ENCODE measurements at regions not wholly inside any gene's neighbourhood (a gene's known extent, or its start where the extent isn't known, plus 50 kb on each side); places are given as distances from the start of the nearest gene placed in this dataset.

DNA sequence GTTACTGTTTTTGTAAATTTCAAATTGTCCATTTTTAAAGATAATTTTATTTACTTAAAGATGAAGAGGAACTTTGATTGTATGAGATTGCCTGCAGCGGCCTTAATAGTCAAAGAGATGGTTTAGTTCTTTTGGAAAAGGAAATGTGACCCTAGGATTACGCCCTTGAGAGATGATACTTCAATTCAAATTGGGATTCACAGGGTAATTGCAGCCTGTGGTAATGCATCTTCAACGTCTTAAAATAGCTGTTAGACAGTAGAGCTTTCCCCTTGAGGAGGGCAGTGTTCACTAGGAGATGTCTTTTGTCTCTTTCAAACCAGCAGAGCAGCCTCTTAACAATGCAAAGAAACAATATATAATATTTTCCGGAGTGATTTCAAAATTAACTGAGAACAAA is 127.1 kb downstream of the TAF11L14 start:
- DNase-seq = no peak
- no TSS peak for BruUV-seq (replicated peaks)
- Mint-ChIP-seq H3K27ac (ENCODE audit: unreplicated experiment) (no peak overlapping the region), H3K4me1 (ENCODE audit: low read depth, unreplicated experiment) (no peaks in the 10 kb centered on the region), H3K9me3 (ENCODE audit: low read depth, unreplicated experiment) (peaks cover 14% of the 10 kb centered on the region), H3K36me3 (ENCODE audit: insufficient read depth, unreplicated experiment) (no peaks in the 10 kb centered on the region), H3K27me3 (ENCODE audit: unreplicated experiment) (no peaks in the 10 kb centered on the region), H3K4me3 (ENCODE audit: low read depth, unreplicated experiment) (no peak overlapping the region)
- intact Hi-C loops (cut with micrococcal nuclease; ENCODE audit: unreplicated experiment) = no loop called here
- CTCF ChIA-PET = no interaction called here
- TF ChIP-seq, protein P1, sequence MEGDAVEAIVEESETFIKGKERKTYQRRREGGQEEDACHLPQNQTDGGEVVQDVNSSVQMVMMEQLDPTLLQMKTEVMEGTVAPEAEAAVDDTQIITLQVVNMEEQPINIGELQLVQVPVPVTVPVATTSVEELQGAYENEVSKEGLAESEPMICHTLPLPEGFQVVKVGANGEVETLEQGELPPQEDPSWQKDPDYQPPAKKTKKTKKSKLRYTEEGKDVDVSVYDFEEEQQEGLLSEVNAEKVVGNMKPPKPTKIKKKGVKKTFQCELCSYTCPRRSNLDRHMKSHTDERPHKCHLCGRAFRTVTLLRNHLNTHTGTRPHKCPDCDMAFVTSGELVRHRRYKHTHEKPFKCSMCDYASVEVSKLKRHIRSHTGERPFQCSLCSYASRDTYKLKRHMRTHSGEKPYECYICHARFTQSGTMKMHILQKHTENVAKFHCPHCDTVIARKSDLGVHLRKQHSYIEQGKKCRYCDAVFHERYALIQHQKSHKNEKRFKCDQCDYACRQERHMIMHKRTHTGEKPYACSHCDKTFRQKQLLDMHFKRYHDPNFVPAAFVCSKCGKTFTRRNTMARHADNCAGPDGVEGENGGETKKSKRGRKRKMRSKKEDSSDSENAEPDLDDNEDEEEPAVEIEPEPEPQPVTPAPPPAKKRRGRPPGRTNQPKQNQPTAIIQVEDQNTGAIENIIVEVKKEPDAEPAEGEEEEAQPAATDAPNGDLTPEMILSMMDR (IDR thresholded peaks at IDR 0.05; ENCODE audit: unreplicated experiment) = no peak

DNA sequence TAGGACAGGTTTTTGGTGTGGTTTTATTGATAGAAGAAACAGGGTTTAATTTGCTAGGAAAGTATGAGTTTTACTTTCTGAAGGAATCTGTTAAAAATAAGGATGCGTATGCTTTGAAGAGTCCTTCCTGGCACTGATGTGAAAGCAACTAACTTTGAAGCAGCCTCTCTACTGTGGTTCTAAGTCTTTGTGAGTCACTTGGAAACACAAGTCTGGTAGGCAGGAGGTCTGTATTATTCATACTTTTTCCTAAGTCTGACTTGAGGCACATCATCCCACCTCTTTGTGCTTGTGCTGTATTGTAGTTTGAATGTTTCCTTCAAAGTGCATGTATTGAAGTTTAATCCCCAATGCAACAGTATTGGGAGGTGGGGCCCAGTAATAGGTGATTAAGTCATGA is 129.0 kb downstream of the TAF11L14 start:
- no peaks in the 10 kb centered on the region for H3K27me3 Mint-ChIP-seq (ENCODE audit: unreplicated experiment)
- no peak overlapping the region for H3K27ac Mint-ChIP-seq (ENCODE audit: unreplicated experiment)
- H3K4me3 Mint-ChIP-seq (ENCODE audit: low read depth, unreplicated experiment) = no peak overlapping the region
- CTCF ChIA-PET = no interaction called here
- peaks cover 22% of the 10 kb centered on the region for H3K9me3 Mint-ChIP-seq (ENCODE audit: low read depth, unreplicated experiment)
- BruUV-seq (replicated peaks) = no TSS peak
- H3K36me3 Mint-ChIP-seq (ENCODE audit: insufficient read depth, unreplicated experiment) = no peaks in the 10 kb centered on the region
- intact Hi-C loops (cut with micrococcal nuclease; ENCODE audit: unreplicated experiment) = no loop called here
- DNase-seq = no peak
- TF ChIP-seq, protein P1 (IDR thresholded peaks at IDR 0.05; ENCODE audit: unreplicated experiment) = no peak
- no peaks in the 10 kb centered on the region for H3K4me1 Mint-ChIP-seq (ENCODE audit: low read depth, unreplicated experiment)

DNA sequence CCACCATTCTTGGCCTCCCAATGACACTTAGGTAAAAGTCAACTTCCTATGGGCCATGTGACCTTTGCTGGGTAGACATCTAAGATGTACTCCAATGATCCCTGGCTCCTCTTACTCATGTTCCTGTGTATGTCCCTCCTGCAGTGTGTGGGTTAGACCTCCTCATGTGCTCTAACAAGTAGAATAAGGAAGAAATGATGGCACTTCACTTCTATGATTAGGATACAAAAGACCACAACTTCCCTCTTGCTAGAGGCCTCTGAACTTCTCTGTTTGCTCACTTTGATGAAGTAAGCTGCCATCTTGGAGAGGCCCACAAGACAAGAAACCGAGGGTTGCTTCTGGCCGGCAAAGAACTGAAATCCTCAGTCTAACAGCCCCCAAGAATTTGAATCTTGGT is 131.8 kb downstream of the TAF11L14 start:
- no peak overlapping the region for H3K4me3 Mint-ChIP-seq (ENCODE audit: low read depth, unreplicated experiment)
- H3K27me3 Mint-ChIP-seq (ENCODE audit: unreplicated experiment) = no peaks in the 10 kb centered on the region
- no TSS peak for BruUV-seq (replicated peaks)
- TF ChIP-seq, protein P1 (IDR thresholded peaks at IDR 0.05; ENCODE audit: unreplicated experiment) = no peak
- no peaks in the 10 kb centered on the region for H3K36me3 Mint-ChIP-seq (ENCODE audit: insufficient read depth, unreplicated experiment)
- no peak for DNase-seq
- no peak overlapping the region for H3K27ac Mint-ChIP-seq (ENCODE audit: unreplicated experiment)
- CTCF ChIA-PET = no interaction called here
- no peaks in the 10 kb centered on the region for H3K4me1 Mint-ChIP-seq (ENCODE audit: low read depth, unreplicated experiment)
- intact Hi-C loops (cut with micrococcal nuclease; ENCODE audit: unreplicated experiment) = no loop called here
- peaks cover 15% of the 10 kb centered on the region for H3K9me3 Mint-ChIP-seq (ENCODE audit: low read depth, unreplicated experiment)

DNA sequence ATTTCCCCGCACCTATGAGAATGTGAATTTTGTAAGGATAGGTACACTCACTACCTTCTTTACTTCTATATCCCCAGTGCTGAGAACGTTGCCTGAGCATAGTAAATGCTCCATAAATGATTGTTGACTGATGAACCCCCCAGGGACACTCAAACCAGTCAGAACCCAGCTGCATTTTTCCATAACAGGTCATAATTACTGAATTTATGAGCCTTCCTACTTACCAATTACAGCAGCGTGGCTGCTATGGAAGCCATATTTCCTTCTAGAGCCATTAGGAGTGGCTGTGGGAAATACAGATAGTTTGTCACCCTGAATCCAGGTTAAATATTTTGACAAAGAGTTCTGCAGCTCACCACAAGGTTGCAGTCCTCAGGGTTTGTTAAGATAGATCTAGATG is 135.0 kb downstream of the TAF11L14 start:
- H3K4me3 Mint-ChIP-seq (ENCODE audit: low read depth, unreplicated experiment) = no peak overlapping the region
- no peaks in the 10 kb centered on the region for H3K4me1 Mint-ChIP-seq (ENCODE audit: low read depth, unreplicated experiment)
- no peaks in the 10 kb centered on the region for H3K27me3 Mint-ChIP-seq (ENCODE audit: unreplicated experiment)
- TF ChIP-seq, protein P1 (IDR thresholded peaks at IDR 0.05; ENCODE audit: unreplicated experiment) = no peak
- H3K9me3 Mint-ChIP-seq (ENCODE audit: low read depth, unreplicated experiment) = peaks cover 15% of the 10 kb centered on the region
- CTCF ChIA-PET = no interaction called here
- no peak for DNase-seq
- H3K27ac Mint-ChIP-seq (ENCODE audit: unreplicated experiment) = no peak overlapping the region
- H3K36me3 Mint-ChIP-seq (ENCODE audit: insufficient read depth, unreplicated experiment) = no peaks in the 10 kb centered on the region
- intact Hi-C loops (cut with micrococcal nuclease; ENCODE audit: unreplicated experiment) = no loop called here
- no TSS peak for BruUV-seq (replicated peaks)

DNA sequence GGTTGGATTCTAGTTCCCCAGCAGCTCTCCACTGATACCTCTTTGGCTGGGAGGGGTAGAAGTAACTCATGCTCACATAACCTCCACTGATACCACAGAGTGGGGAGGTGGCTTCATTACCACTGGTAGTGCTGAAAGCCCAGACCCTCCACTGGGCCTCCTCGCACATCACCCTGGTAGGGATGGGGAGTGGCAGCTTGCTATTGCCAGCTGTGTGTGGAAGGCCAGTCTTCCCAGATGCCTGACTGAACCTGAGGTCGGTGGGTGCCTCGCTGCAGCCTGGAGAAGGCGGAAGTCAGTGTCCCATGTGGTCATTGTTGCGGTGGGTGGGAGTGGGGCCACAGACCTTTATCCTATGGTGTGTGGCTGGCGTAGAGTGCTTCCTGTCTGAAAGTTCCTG is 138.0 kb downstream of the TAF11L14 start:
- Mint-ChIP-seq H3K27me3 (ENCODE audit: unreplicated experiment) (no peaks in the 10 kb centered on the region), H3K4me3 (ENCODE audit: low read depth, unreplicated experiment) (no peak overlapping the region), H3K9me3 (ENCODE audit: low read depth, unreplicated experiment) (peaks cover 7% of the 10 kb centered on the region), H3K36me3 (ENCODE audit: insufficient read depth, unreplicated experiment) (no peaks in the 10 kb centered on the region), H3K27ac (ENCODE audit: unreplicated experiment) (no peak overlapping the region), H3K4me1 (ENCODE audit: low read depth, unreplicated experiment) (no peaks in the 10 kb centered on the region)
- DNase-seq = no peak
- CTCF ChIA-PET = no interaction called here
- intact Hi-C loops (cut with micrococcal nuclease; ENCODE audit: unreplicated experiment) = no loop called here
- BruUV-seq (replicated peaks) = no TSS peak
- TF ChIP-seq, protein P1 (IDR thresholded peaks at IDR 0.05; ENCODE audit: unreplicated experiment) = no peak
